ENCODE measurements at regions not wholly inside any gene's neighbourhood (a gene's known extent, or its start where the extent isn't known, plus 50 kb on each side); places are given as distances from the start of the nearest gene placed in this dataset.

GRCh38 chr2:136217996-136218395, 100.0 kb upstream of the CXCR4 start:
- DNase-seq (ENCODE audit: low spot score) (no peak), FAIRE-seq (no peak)

GRCh38 chr2:136215908-136216472, 98.0 kb upstream of the CXCR4 start:
- FAIRE-seq (no peak), DNase-seq (ENCODE audit: low spot score) (no peak)

- no peak for DNase-seq (ENCODE audit: low spot score)
- no peak for FAIRE-seq
Observed at GRCh38 chr2:136215449-136215848, 97.5 kb upstream of the CXCR4 start.

GRCh38 chr2:136214307-136215200, 96.6 kb upstream of the CXCR4 start:
- FAIRE-seq = no peak

GRCh38 chr2:136213836-136214235, 95.9 kb upstream of the CXCR4 start:
- no peak for DNase-seq (ENCODE audit: low spot score)
- no peak for FAIRE-seq

More at GRCh38 chr2:136214307-136215200, 96.6 kb upstream of the CXCR4 start:
- no peak for DNase-seq (ENCODE audit: low spot score)

GRCh38 chr2:136212426-136213378, 94.8 kb upstream of the CXCR4 start:
- no peak for FAIRE-seq
- DNase-seq (ENCODE audit: low spot score) = no peak

GRCh38 chr2:136211701-136212100, 93.8 kb upstream of the CXCR4 start:
- DNase-seq (ENCODE audit: low spot score) (no peak), FAIRE-seq (no peak)

GRCh38 chr2:136210822-136211221, 92.9 kb upstream of the CXCR4 start:
- DNase-seq (ENCODE audit: low spot score) = no peak
- no peak for FAIRE-seq

- no peak for FAIRE-seq
- DNase-seq (ENCODE audit: low spot score) = no peak
Observed at GRCh38 chr2:136210455-136210805, 92.5 kb upstream of the CXCR4 start.

- DNase-seq (ENCODE audit: low spot score) (no peak), FAIRE-seq (no peak)
Observed at GRCh38 chr2:136209561-136210454, 91.9 kb upstream of the CXCR4 start.

- no peak for FAIRE-seq
Observed at GRCh38 chr2:136208682-136209420, 90.9 kb upstream of the CXCR4 start.

GRCh38 chr2:136207665-136208064, 89.7 kb upstream of the CXCR4 start:
- FAIRE-seq (no peak), DNase-seq (ENCODE audit: low spot score) (no peak)

More at GRCh38 chr2:136208682-136209420, 90.9 kb upstream of the CXCR4 start:
- no peak for DNase-seq (ENCODE audit: low spot score)

GRCh38 chr2:136207030-136207623, 89.2 kb upstream of the CXCR4 start:
- FAIRE-seq (no peak), DNase-seq (ENCODE audit: low spot score) (no peak)

GRCh38 chr2:136206613-136207012, 88.7 kb upstream of the CXCR4 start:
- no peak for DNase-seq (ENCODE audit: low spot score)
- FAIRE-seq = no peak

- FAIRE-seq (no peak), DNase-seq (ENCODE audit: low spot score) (no peak)
Observed at GRCh38 chr2:136205615-136206014, 87.7 kb upstream of the CXCR4 start.

GRCh38 chr2:136204971-136205370, 87.0 kb upstream of the CXCR4 start:
- FAIRE-seq (no peak), DNase-seq (ENCODE audit: low spot score) (no peak)

GRCh38 chr2:136195226-136195625, 77.3 kb upstream of the CXCR4 start:
- FAIRE-seq = no peak

GRCh38 chr2:136191041-136191440, 73.1 kb upstream of the CXCR4 start:
- FAIRE-seq = no peak
- DNase-seq (ENCODE audit: low spot score) = no peak

More at GRCh38 chr2:136195226-136195625, 77.3 kb upstream of the CXCR4 start:
- no peak for DNase-seq (ENCODE audit: low spot score)

GRCh38 chr2:136189221-136189782, 71.4 kb upstream of the CXCR4 start:
- FAIRE-seq = no peak

More at GRCh38 chr2:136189221-136189782, 71.4 kb upstream of the CXCR4 start:
- DNase-seq (ENCODE audit: low spot score) = no peak

Measured in urothelium cell line (cell line).